ENCODE measurements at regions not wholly inside any gene's neighbourhood (a gene's known extent, or its start where the extent isn't known, plus 50 kb on each side); places are given as distances from the start of the nearest gene placed in this dataset.

- DNase-seq (ENCODE audit: low spot score in 2 of 2), result no peak
Measured at GRCh38 chr5:125461641-125462072, 715.2 kb upstream of the ZNF608 start.

GRCh38 chr5:125463466-125464092 is 717.1 kb upstream of the ZNF608 start:
- no peak for TF ChIP-seq POLR2A (IDR thresholded peaks at IDR 0.05)
- TF ChIP-seq CTCF (IDR thresholded peaks at IDR 0.05), result no peak
- 66 to 69% methylated on average over 3 of the region's 3 CpGs for WGBS, 2 donors
- intact Hi-C loops (cut with DNase I; ENCODE audit: low total_unique reads), result no loop called here
- no peak for DNase-seq (ENCODE audit: low spot score in 2 of 2)
- H3K4me3 ChIP-seq (ENCODE audit: low read depth, poor library complexity, severe bottlenecking), result no peak overlapping the region

More at GRCh38 chr5:125461641-125462072, 715.2 kb upstream of the ZNF608 start:
- intact Hi-C loops (cut with DNase I; ENCODE audit: low total_unique reads), result no loop called here
- H3K4me3 ChIP-seq (ENCODE audit: low read depth, poor library complexity, severe bottlenecking), result no peak overlapping the region
- TF ChIP-seq POLR2A (IDR thresholded peaks at IDR 0.05), result no peak
- no peak for TF ChIP-seq CTCF (IDR thresholded peaks at IDR 0.05)
- WGBS, 2 donors, result 76 to 77% methylated on average over 5 of the region's 5 CpGs

- TF ChIP-seq CTCF (IDR thresholded peaks at IDR 0.05) (no peak), POLR2A (IDR thresholded peaks at IDR 0.05) (no peak)
- no peak for DNase-seq (ENCODE audit: low spot score in 2 of 2)
- intact Hi-C loops (cut with DNase I; ENCODE audit: low total_unique reads), result no loop called here
- H3K4me3 ChIP-seq (ENCODE audit: low read depth, poor library complexity, severe bottlenecking), result no peak overlapping the region
- WGBS, 2 donors, result 83 to 84% methylated on average over 5 of the region's 5 CpGs
Measured at GRCh38 chr5:125464847-125465432, 718.5 kb upstream of the ZNF608 start.

GRCh38 chr5:125465703-125466102 is 719.3 kb upstream of the ZNF608 start:
- intact Hi-C loops (cut with DNase I; ENCODE audit: low total_unique reads), result no loop called here
- TF ChIP-seq CTCF (IDR thresholded peaks at IDR 0.05) (no peak), POLR2A (IDR thresholded peaks at IDR 0.05) (no peak)
- 51 to 72% methylated on average over 2 of the region's 2 CpGs for WGBS, 2 donors
- H3K4me3 ChIP-seq (ENCODE audit: low read depth, poor library complexity, severe bottlenecking), result no peak overlapping the region
- no peak for DNase-seq (ENCODE audit: low spot score in 2 of 2)

GRCh38 chr5:125467222-125467621 is 720.8 kb upstream of the ZNF608 start:
- TF ChIP-seq CTCF (IDR thresholded peaks at IDR 0.05) (no peak), POLR2A (IDR thresholded peaks at IDR 0.05) (no peak)
- intact Hi-C loops (cut with DNase I; ENCODE audit: low total_unique reads), result no loop called here
- DNase-seq (ENCODE audit: low spot score in 2 of 2), result no peak
- H3K4me3 ChIP-seq (ENCODE audit: low read depth, poor library complexity, severe bottlenecking), result no peak overlapping the region
- 93 to 97% methylated on average over 1 of the region's 1 CpG for WGBS, 2 donors

Data from lower leg skin (tissue), 4 donors.